CD4-positive, alpha-beta T cell treated with Interferon alpha-2 for 1 hour (primary cell): ENCODE measurements at regions not wholly inside any gene's neighbourhood (a gene's known extent, or its start where the extent isn't known, plus 50 kb on each side); places are given as distances from the start of the nearest gene placed in this dataset.

Source experiments
- DNase-seq, 2 donors: peaks; one replicate each; pipeline ENCODE4 v3.0.0-alpha.2; 2020 to 2022

DNA sequence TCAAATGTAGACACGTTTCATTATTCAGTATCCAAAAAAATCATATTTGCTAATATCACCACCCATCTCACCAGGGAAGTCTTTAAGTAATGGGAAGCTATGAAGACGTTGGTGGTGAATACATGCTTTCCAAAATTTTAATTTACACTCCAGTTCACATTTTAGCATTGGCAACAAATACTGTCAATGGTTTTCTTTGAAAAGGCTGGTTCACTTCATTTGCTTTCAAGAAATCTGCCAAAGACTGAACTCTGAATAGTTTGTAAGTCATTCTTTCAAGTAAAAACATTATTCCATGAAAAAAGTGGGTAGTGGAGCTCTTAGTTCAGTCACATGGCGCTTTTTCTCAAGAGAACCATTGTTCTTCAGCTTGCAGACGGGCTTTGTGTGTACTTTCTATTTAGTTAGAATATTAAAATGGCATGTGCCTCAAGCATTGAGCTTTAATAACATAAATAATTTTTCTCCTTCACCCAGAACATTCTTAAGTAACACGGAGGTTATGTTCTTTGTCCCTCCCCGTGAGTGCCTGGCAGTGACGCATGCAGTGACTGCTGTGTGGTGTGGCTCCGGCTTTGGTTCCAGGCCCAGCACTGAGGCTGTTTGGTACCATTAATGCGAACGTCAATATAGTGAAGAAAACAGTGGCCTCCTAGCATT is 300.0 kb upstream of the HDAC4 start:
- no peak for DNase-seq

DNA sequence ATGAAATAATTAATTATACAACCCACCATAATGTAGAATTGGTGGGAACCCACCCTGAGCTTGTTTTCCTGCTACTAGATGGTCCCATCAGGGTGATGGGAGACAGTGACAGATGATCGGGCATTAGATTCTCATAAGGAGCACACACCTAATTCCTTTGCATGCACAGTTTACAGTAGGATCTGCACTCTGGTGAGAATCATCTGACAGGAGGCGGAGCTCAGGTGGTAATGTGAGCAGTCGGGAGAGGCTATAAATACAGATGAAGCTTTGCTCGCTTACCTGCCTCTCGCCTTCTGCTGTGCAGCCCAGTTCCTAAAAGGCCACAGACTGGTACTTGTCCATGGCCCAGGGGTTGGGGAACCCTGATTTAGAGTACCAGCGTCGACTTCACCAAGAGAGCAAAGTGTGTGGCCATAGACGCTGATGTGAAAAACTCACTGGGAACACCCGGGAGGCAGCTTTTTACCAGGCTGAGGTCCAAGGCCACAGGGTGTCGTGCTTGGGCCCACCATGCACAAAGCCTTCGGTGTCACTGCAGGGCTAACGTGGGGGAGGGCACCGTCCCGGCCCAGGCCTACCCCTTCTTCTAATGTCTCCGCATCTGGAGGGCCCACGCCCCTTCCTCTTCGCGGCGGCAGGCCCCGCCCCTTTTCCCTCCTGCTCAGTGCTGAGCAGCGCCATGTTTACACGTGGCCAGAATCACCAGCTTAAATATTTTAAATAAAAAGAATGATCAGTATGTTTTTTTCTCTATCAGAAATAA is 296.8 kb upstream of the HDAC4 start:
- DNase-seq: no peak

DNA sequence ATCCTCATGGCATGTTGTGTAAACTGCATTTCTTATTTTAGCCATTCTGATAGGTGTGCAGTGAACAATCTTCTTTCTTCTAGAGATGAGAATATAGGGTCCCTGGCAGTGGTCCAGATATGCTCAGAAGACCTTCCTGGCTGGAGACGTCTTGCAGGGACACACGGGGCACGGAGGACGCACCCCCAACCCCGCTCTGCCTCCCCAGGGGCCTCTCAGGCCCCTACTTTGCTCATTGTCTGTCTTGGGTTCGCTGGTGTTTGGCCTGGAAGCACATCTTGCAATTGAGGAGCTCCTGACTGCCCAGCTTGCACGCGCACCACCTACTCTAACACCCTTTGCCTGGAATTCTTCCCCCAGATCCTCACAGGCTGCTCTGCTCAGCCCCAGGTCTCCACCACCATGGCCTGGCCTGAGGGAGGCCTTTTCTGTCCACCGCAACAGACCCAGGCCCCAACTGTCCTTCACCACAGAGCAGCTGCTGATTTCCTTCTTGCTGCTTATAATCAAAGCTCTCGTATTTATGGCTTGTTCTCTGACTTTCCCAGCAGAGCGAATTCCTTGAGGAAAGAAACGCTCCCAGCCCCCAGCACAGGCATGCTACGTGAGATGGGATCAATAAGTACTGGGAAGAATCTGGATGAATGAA is 295.9 kb upstream of the HDAC4 start:
- no peak for DNase-seq

DNA sequence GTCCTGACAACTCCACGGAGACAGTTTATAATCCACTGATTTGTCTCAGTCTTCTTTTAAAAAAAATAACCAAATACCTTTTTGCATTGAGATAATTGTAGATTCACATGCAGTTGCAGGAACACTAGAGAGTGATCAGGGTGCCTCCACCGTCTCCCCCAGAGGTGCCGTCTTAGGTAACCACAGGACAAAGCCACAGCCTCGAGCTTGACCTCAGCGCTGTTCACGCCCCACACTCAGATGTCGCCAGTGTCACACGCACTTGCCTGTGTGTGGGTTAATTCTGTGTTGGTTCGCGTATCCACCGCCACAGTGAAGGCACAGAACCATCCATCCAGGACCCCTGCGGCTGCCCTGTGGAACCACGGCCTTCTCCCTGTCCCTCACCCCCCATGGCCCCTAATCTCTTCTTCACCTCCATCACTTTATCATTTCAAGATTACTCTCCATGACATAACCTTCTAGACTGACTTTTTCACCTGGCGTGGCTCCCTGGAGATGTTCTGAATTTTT is 295.0 kb upstream of the HDAC4 start:
- no peak for DNase-seq

DNA sequence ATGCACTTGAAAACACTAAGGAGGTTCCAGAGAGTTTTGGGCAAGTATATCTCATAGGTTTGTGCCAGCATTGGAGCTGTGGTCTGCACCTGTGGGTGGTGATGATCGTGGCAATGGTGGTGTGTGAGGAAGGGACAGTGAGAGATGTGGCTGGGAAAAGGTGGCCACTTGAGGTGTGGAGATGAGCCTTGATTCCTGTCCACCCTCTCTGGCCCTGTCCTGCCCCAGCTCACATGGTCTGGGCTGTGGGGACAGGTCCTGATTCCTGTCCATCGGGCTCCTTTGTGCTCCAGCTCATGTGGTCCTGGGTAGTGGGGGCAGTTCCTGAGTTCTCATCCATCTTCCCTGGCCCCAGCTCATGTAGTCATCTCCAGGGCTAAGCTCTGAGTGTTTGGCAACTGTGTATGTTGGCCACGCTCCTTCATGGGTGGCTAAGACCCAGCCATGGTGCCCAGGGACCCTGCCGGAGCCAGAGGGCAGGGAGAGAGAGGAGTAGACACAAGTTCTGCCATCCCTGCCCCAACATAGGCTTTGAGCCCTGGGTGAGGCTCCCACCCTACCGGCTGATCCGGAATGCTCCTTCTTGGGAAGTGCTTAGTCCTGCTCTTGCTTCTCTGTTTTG is 294.4 kb upstream of the HDAC4 start:
- no peak for DNase-seq

DNA sequence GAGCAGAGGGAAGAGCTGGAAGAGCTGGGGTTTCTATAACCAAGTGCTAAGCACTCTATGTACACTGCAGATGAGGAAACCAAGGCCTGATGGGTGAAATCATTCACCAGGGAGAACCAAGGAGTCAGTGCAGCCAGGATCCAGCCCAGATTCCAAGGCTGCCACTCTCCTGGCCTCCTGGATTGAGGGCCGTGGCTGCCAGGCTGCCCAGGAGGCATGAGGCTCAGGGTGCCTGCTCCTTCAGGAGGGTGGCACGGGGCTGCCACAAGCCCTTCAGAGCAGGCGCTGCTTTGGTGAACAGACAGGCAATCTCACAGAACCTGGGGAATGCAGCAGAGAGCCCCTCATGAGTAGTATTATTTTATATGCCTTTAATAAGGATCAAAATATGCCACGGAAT is 293.7 kb upstream of the HDAC4 start:
- no peak for DNase-seq

DNA sequence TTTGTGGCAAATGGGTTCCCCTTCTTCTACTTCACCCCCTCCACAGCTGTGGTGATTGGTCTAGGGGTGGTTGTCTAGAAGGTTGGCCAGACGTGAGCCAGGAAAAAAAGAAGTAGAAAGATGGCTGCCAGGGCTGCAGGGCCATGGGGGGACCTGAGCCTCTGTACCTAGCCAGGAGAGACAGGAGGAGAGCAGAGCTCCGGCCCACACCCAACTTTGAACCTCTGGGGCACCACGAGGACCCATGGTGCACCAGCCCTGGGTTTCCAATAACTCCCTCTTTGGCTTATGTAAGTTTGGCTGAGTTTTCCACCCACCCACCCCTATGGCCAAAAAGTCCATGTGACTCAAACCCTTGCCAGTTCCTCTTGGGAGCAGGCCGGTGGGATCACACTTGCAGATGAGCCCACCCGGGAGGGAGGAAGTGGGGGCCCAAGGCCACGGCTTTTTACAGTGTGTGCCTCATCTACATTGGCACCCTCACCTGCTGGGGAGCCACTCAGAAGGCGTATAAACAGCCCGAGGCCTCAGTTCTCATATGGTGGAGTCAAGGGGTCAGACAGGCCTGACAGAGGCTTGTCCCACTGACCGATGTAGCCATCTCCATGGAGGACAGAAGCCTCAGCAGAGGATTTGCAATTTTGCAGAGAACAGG is 293.1 kb upstream of the HDAC4 start:
- DNase-seq: no peak

DNA sequence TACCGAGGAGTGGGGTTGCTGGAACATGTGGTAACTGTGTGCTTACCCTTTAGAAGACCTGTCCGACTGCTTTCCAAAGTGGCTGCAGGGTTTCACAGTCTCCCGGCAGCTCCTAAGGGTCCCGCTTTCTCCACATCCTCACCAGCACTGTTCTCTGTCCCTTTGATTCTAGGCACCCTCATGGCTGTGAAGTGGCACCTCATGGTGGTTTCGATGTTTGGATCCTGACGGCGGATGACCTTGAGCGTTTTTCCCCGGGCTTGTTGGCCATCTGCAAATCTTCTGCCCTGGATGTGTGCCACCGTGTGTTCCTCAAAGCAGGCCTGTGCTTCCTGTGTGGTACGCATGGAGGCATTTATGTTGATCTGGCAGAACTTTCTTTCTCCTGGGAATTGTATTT is 292.5 kb upstream of the HDAC4 start:
- no peak for DNase-seq

DNA sequence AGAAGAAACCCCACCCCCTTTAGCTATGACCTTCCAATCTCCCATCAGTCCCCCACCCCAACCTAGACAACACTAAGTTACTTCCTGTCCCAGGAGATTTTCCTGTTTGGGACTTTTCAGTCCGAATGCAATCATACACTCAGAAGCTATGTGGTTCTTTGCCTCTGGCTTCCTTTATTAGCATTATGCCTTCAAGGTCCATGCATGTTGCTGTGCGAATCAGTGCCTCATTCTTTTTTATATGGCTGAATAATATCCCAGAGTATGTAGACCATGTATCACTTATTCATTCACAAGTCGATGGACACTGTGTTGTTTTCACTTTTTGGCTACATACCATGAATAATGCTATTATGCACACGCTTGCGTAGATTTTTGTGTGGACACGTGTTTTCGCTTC is 292.1 kb upstream of the HDAC4 start:
- DNase-seq: no peak

DNA sequence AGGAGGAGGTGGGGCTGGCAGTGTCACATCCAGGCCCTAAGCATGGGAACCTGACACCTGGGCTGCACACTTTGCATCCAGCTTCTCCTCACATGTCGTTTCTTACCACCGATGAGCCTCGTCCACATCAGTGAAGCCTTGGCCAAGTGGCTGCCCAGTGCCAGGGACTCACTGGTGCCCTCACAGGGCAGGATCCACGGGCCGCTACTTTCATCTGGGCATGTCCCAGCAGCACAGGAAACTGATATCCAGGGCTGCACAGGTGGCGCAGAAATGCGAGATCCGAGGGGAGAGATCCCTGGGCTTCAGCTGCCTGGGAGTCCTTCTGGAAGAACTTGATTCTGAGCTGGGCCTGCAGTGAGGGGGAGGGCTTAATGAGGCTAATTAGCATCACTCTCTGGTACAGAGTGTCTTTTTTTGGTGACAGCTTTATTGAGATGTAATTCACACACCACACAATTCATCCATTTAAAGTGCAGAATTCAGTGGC is 291.6 kb upstream of the HDAC4 start:
- DNase-seq: no peak

DNA sequence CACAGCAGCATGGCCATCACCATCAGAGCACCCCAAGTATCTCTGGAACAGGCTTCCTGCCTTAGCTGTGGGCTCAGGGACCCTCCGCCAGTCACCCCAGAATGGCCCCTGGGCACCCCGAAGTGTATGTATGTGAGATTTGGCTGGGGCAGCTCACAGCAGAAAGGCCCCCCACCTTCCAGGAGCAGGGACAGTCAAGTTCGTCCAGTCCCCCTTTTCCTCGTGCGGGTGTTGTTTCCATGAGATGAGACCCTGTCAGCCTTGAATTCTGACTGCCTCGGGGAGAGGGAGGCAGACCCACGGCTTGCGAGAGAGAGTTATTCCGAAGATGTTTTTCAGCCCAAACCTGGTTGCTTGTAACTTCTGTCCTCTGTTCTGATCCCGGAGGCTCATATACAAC is 290.9 kb upstream of the HDAC4 start:
- DNase-seq: no peak

DNA sequence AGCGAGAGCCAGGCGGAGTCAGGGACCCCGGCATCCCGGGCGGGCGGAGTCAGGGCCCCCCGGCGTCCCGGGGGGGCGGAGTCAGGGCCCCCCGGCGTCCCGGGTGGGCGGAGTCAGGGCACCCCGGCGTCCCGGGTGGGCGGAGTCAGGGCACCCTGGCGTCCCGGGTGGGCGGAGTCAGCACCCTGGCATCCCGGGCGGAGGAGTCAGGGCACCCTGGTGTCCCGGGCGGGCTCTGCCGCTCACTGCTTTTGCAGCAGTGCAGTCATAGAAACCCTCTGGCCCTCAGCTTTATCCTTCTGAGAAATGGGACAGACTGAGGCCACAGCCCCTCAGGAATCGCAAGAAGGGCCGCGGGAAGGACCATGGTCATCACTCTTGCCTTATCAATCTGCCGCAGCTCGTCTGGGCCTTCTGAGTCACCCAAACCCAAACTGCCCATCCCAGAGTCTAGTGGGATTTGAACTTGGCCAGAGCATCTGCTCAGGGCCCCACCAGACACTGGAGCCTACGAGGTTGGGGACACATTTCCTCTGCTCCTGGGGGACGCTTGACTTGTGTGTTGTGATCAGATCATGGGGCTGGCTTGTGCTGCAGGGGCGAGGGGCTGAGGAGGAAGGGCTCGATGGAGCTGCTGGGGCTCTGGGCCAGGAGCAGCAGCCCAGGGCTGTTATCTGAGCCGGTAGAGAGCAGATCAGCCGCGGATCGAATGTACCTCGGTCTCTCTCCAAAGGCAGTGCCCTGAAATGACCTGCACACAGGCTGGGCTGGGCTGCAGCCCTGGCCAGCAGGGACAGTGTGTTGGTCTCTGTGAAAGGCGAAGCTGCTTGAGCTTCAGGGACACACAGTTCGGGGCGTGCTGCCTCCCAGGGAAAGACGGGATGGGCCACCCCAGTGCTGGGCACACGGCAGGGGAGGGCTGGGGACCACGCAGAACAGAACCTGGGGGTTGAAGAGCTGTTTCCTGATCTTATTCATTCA is 290.1 kb upstream of the HDAC4 start:
- no peak for DNase-seq

DNA sequence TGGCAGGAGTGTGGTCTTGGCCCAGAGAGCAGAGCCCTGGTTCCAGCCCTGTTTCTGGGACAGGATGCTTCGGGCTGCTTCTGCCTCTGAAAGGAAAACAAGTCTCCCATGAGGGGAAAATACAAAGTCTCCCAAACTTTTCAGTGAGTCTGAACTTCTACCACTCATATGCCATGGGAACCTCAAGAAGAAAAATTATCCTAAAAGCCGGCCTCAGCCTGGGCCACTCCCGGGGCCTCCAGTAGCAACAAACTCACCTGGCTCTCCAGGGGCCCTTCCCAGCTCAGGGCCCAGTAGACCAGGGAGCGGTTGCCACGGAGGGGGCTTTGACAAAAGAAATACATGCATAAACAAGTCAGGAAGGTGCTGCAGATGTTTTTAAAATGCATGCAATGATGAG is 289.2 kb upstream of the HDAC4 start:
- no peak for DNase-seq

DNA sequence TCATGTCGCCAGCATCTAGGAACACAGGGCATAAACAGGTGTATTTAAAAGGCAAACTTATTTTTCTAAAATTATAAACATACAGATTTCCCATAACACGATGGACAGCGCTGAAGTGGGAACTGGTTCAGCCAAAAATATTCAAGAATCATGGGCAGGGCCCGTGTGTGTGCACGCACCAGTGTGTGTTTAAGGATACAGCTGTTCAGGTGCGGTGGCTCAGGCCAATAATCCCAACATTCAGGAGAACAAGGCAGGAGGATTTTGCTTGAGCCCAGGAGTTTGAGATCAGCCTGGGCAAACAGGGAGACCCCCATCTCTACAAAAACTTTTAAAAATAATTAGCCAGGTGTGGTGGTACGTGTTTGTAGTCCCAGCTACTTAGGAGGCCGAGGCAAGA is 288.6 kb upstream of the HDAC4 start:
- DNase-seq: no peak

DNA sequence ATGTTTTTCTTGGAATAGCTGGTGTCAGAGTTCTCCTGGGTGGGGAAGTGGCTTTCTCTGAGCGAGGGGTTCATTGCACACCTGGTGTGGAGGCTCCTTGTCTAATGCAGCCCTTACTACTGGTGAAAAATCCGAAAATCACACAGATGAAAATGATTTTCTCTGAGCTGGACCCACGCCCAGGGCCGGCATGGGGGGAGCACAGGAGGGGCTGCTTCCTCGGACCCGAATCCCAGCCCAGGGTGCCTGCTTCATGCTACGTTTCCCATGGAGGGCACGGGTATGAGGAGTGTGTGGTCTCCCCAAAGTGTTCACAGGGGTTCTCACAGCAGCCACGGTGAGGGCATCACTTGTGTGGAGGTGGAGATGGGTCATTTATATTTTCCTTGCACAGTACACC is 288.0 kb upstream of the HDAC4 start:
- DNase-seq: no peak

DNA sequence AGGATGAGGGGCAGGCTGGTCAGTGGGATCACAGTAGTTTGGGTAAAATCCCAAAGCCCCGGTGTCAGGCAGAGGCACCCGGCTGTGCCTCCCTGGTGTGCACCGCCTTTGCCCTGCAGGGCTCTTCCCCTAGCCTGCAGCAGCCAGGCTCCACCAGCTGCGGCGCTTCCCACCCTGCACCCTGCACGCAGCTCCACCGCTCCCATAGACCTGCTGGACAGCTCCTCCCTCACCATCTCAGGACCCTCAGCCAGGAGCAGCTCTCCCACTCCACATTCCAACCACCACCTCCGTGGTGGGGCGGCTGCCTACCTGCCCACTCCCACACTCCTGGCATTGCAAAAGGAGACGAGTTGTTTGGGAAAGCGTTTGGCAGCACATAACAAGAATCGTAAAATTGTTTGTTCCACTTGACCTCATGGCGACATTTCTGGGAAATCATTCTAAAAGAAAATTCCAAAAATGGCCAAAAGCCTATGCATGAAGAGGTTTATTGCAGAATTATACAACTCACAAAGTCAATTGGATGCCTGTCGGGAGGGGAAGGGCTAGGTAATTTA is 287.4 kb upstream of the HDAC4 start:
- no peak for DNase-seq

DNA sequence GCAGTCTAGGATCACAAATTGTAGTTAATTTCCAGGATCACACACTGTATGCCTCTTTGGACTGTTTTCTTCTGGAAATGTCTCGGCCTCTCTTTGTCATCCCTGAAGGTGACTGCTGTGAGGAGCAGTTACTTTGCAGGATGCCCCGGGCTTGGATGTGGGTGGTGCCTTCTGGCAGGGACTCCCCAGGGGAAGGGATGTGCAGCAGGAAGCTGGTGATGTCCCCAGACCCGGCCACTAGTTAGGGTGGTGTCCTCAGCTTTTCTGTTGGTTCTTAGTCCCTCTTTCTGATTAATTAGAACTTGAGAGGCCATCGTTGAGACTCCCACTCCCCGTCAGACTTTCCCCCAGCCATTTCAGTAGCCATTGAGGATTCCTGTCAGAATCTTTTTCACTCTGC is 286.6 kb upstream of the HDAC4 start:
- DNase-seq: no peak

DNA sequence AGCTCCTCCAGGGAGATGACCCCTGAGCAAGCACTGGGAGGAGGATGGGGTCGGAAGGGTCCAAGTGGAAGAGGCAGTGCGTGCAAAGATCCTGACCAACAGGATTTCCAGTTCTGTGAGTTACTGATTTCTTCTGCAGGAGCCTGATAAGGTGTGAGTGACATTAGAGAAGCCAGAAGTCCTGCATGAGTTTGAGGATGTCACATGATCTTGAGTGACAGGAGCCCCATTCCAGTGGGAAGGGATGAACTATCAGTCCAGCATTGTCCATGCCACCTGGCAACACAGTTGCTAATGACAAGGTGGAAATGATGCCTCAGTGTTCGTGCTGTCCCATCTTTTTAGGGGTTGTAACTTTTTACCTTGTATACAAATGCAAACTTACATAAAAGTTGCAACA is 285.1 kb upstream of the HDAC4 start:
- DNase-seq: no peak

DNA sequence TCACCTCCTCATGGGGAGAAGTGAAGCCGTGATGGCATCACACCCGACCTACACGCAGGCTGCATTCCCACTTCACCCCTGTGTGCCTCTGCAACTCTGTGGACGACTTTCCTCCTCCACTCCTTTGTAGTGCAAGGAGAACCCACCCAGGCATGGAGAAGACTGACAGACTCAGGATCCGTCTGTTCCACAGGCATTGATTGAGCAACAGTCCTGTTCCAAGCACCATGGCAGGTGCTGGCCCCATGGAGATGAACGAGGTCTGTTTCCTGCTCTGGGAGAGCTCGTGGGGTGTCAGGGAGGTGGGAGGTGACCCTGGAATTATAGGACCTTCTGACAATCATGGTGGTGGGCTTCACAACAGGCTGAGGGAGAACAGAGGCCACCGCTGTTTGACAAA is 284.7 kb upstream of the HDAC4 start:
- no peak for DNase-seq

DNA sequence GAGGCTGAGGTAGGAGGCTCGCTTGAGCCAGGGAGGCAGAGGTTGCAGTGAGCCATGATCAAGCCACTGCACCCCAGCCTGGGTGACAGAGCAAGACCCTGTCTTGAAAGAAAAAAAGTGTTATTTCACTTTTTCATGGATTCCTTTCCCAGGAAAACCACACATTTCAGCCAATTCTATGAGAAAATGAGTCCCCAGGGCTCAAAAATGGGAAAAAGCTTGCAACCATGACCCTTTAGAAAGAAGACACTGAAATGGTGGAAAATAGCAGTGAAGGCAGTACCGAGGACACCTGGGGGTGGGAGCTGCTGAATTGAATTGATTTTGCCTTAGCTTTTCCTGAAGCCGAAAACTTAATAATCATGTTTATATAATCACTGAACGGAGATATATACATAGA is 284.2 kb upstream of the HDAC4 start:
- DNase-seq: no peak

DNA sequence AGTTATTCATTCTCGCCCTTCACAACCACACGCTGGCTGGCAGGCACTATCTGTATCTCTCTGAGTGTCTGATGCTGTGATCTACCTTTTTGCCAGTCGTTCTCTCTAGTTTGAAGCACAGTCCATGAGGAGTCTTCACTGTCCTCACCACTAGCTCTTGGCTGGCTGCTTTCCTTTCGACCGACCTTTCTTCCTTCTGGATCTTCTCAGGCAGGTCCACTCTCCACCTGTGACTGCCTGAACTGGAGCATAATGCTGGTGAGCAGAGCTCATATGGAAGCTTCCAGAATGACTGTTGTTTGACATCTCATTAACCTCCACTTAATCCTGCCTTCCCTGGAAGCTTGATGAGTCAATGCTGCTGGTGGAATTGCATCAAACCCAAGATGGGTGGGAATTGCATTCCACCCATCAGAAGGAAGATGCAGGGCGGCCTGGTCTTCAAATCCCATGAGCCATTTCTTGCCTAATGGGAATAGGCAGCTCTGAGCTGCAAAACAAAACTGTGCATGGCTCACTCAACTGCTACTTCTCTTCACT is 283.5 kb upstream of the HDAC4 start:
- DNase-seq: no peak
